Colon (tissue), 2 donors: ENCODE measurements at regions not wholly inside any gene's neighbourhood (a gene's known extent, or its start where the extent isn't known, plus 50 kb on each side); places are given as distances from the start of the nearest gene placed in this dataset.

ENCODE experiments used
- FAIRE-seq: peaks from 2 replicates; lab custom pipeline; 2012; peaks lifted over from hg19 to GRCh38; lab: Jason Lieb, UNC
- donor health status: control.
- donor health status: control.

- FAIRE-seq, result no peak
Observed at GRCh38 chr3:139778682-139779233, 101.0 kb upstream of the NMNAT3 start.

DNA sequence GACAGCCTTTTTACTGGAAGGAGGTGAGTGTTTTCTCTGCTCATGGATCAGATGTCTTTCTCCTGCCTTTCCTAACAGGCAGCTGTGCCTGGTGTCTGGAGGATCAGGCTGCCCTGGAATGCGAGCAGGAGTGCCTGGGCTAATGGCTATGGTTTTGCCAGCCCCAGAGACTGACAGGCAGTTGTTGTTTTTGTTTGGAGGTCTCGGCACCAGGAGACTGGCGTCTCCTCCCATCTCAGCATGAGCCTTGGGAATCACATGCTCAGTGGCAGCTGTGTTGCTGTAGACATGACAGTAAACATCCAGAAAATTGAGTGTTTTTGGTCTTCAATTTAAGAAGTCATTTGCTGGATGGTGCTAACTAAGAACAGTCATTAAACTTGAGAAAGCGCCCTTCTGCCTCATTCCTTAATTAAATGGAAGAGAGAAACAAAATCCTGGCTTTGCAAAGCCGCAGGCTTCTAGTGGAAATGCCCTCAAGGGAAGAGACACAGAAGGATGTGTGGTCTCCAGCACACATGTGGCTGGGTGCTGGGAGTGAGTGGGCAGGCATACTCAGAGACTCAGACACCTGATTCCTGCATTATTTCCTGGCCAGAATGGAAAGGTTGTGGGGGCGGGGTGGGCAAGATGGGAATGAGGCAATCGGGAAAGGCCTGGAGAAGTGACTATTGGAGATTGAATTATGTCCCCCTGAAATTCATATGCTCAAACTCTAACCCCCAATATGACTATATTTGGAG lies 97.0 kb upstream of the NMNAT3 start:
- no peak for FAIRE-seq

DNA sequence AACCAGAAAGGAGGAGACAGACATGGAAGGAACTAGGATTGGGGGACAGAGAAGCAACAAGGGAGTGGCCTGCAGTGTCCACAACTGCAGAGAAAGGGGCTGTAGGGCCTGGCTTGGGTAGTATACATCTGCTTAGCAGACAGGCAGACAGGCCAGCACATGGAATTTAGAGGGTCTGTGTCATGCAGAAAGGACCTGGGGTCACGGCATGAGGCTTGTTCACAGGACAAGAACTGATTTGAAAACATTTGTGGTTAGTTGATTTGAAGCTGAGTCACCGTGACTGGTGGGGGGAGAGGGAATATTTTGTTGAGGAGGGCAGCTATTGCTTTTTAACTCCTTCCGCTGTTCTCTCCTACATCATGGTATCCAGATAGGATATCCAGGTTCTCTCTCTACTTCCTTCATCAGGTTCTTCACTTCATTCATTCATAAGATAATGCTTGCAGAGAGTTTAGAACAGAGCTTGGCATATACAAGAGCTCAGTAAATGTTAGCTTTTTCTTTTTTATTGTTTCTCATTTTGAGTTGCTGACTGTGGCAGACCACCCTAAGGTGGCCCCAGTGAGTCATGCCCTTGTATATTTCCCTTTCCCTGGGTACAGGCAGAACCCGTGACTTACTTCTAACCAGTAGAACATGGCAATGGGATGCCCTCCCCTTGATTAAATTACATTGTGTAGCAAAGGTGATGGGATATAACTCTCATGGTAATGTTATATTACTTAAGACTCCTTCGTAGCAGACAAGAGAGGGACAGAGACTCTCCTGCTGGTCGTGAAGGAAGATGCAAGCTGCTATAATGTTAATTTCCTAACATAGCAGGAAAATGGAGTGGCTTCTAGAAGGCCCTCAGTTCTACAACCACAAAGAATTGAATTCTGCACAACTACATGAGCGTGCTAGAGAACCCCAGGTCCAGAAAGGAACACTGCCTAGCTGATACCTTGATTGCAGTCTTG lies 95.0 kb upstream of the NMNAT3 start:
- no peak for FAIRE-seq

DNA sequence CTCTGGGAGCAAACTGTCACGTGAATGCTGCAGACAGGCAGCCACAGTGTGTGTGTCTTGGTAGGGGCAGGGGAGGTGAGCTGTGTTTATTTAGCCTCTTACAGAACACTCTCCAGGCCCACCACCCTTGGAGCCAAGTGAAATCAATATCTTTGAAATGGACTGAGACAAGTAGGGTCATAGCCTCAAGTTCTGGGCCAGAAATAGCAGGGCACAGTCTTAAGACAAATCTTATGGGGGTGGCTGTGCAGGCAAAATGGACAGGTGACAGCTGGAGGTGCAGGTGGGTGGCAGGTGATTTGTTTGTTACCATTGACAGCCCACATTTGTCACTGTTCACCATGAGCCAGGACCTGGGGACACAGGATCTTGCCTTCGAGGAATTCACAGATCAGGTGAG lies 93.6 kb upstream of the NMNAT3 start:
- no peak for FAIRE-seq

GRCh38 chr3:139770577-139770976 lies 92.8 kb upstream of the NMNAT3 start:
- no peak for FAIRE-seq

DNA sequence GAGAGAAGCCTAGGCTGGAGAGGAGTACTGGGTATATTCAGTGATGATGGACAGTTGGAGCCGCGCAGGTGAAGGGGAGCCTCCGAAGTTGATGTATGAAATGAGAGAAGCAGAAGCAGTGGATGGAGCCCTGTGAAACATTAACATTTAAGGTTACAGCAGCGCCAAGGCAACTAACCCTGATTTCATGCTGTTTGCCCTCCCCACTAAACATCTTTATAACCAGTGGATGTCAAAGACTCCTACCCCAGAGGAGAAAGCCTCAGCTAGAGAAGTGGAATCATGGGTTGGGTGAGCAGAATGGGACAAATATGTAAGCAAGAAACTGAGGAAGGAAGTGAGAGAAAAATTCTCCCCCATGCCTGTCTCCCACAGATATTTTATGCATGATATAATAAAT lies 92.0 kb upstream of the NMNAT3 start:
- FAIRE-seq, result no peak

DNA sequence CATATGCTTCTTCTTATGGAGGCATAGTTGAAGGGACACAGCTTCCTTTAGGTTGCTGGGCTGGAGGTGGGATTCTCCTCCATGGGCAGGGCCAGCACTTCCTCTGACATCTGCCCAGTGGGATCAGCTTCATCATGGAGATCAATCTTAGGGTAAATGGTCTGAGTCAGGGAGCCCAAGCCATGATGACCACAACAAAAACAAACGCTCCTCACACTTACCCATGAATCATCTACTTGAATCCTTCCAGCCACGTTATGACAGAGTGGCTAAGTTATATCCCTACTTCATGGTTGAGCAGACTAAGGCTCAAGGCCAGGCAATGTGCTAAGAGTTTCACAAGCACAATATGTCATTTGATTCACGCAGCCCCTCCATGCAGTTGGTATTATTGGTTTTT lies 87.2 kb upstream of the NMNAT3 start:
- no peak for FAIRE-seq

DNA sequence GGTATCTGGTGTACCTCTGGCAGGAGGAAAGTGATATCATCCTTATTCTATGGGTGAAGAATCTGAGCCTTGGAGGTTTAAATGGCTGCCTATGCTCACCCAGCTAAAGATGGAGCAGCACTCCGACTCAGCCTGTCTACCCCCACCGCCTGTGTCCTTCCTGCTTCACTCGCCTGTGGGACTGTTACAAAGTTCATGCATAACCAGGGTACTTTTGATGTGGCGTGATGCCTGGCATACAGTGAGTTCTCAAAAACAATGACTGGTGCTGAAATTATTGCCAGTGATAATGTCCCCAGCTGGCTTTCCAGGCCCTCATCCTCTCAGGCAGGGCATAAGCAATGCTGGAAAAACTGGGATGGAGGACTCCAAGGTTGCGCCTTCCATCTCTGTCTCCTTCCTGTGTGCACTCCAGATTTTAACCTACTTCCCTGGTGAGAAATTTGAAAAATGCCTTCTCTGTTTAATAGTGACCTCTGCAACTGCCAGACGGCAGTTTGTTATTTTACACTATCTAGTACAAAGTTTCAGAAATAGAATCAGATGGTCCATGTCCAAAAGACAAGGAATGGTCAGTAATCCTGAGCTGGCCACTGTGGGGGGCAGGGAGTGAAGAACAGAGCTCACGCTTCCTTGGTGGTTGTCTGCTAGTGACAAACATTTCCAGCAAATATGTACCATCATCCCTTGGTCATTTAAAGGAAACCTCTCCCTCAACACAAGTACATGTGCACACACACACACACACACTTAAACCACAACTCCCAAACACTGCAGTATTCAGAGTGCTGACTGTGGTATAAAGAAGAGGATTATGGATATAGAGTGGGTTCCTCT lies 86.5 kb upstream of the NMNAT3 start:
- no peak for FAIRE-seq

GRCh38 chr3:139762302-139762701 lies 84.5 kb upstream of the NMNAT3 start:
- no peak for FAIRE-seq

- no peak for FAIRE-seq
Observed at GRCh38 chr3:139759470-139759869, 81.7 kb upstream of the NMNAT3 start.

DNA sequence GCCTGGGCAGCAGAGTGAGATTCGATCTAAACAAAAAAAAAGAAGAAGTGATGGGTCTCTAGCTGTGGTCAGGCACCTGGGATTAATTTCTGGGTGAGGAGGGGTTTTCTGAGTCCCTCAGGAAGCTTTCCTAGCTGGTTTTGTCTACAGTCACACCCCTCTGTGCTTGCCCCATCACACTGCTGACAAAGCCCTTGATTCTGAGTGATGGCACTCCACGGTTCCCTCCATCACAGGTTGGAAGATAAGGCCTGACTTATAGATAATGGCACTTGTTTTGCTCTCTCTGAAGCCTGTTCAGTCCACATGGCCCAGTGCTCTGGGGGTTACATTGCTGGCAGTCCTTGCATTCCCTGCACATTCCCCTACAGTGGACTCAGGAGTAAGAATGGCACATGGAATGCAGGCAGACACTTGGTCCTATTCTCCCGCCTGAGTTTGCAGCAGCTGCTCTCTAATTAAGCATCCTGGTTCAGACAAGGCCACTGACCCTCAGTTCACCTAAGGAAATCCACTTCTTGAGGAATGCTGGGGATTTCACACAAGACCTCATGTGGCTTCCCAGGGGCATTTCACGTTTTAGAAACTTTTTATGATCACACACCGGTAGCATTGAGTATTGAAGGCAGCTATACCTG lies 81.0 kb upstream of the NMNAT3 start:
- FAIRE-seq, result no peak

- FAIRE-seq, result peak; percentile 55
Observed at GRCh38 chr3:139757448-139758030, 79.8 kb upstream of the NMNAT3 start.

- FAIRE-seq, result no peak
Observed at GRCh38 chr3:139756529-139757103, 78.8 kb upstream of the NMNAT3 start.

- no peak for FAIRE-seq
Observed at GRCh38 chr3:139755551-139755950, 77.8 kb upstream of the NMNAT3 start.

GRCh38 chr3:139751789-139752188 lies 74.0 kb upstream of the NMNAT3 start:
- FAIRE-seq, result no peak

DNA sequence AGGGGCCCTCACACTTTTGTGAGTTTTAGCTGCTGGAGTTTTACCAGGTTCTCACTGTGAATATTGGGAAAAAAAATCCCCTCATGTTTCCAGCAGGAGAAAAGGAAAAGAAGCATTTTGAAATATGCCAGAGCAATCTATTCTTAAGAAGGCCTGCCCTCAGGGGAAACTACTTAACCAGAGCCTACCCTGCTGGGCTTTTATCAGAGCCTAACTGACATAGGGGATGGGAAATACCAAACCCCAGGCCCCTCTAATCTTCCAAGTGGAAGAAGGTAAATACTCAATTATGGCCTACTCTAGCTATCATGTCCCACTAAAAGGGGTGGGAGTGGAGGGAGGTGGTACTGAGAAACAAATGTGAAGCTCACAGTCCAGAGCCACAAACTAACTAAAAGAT lies 68.7 kb upstream of the NMNAT3 start:
- no peak for FAIRE-seq

DNA sequence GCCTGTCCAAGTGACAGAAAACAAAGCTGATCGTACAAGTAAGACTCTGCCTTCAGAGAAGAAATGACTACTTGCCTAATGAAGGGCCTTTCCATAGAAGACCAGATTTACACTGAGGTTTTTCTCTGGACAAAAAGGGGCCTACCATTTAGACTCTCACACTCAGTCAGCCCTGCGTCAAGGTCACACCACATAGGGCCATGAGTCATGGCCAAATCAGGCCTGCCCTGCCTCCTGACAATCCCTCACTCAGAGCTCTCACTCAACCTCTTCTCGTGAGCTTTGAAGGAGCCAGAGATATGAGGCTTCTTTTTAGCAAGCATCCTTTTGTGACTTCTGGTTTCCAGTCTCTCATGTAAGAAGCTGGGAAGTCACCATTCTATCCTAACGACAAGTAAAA lies 68.1 kb upstream of the NMNAT3 start:
- FAIRE-seq, result no peak

DNA sequence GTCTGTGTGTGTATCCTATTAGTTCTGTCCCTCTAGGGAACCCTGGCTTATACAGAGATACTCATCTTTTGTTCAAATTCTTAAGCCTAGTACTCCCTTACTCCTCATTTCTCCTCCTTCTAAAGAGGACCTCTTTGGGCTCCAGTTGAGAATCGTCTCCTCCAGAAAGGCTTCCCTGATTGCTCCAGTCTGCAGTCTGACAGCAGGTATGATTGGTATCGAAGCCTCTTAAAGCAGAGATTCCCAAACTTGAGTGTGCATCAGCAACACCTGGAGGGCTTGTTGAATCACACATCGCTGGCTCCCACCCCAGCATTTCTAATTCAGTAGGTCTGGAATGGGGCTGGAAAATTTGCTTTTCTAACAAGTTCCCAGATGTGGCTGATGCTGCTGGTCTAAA lies 60.9 kb upstream of the NMNAT3 start:
- FAIRE-seq, result no peak

GRCh38 chr3:139737682-139738361 lies 60.0 kb upstream of the NMNAT3 start:
- FAIRE-seq, result no peak

DNA sequence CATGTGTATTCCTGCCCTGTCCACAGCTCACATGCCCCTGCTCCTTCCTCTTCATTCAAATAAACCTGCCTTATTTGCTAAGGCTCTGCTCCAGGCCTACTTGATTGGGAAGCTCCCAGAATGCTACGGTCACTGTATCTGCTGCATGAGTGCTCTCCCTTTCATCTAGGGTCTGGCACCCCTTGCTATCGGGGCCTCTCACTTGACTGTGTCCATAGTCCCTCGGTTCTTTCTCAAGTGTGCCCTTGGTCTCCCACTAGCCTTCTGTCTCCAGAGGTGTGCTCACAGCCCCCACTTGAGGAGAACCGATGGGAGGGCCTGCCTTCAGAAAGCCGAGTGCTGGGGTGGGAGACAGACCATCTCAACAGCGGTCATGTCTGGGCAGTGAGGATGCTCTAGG lies 57.4 kb upstream of the NMNAT3 start:
- FAIRE-seq, result no peak
